B cell (primary cell): ENCODE measurements at regions not wholly inside any gene's neighbourhood (a gene's known extent, or its start where the extent isn't known, plus 50 kb on each side); places are given as distances from the start of the nearest gene placed in this dataset.

Experiments
- ATAC-seq: fragments of 200-7000 bp; cut with Tn5 transposase; one replicate; pipeline ENCODE4 v1.10.0; 2021; ENCODE audit warnings: low read depth, mild to moderate bottlenecking, moderate number of reproducible peaks, moderate library complexity
- CTCF ChIA-PET: fragments of 350-600 bp; sonication (Branson Sonifier 250); formaldehyde crosslinking; loops from one replicate; lab custom pipeline; 2021; ENCODE audit warnings: antibody characterized with exemption, inconsistent platforms; lab: Charles Lee
- POLR2A ChIA-PET: fragments of 350-600 bp; sonication (Branson Sonifier 250); formaldehyde crosslinking; loops from one replicate; lab custom pipeline; 2021; ENCODE audit warnings: antibody characterized with exemption; lab: Charles Lee
- DNase-seq: peaks from one replicate; pipeline ENCODE4 v3.0.0; 2013
- H2AFZ ChIP-seq: 2 replicates; pipeline ENCODE4 v1.6.1; 2012; ENCODE audit warnings: mild to moderate bottlenecking, low read depth, low read length; ENCODE audit not compliant: insufficient read depth, poor library complexity, severe bottlenecking
- H3K27ac ChIP-seq, 2 donors: 1 replicate in 1 of 2; 2 replicates in 1 of 2; pipeline ENCODE4 v1.5.1; 2012 to 2013; ENCODE audit warnings: low read length in 2 of 2, mild to moderate bottlenecking in 2 of 2, moderate library complexity in 1 of 2
- H3K27me3 ChIP-seq, 4 experiments: fragments of 200-600 bp in 1 of 4; sonication (generic) in 1 of 4; replicated peaks in 1 of 4; 1 replicate in 2 of 4; 2 replicates in 2 of 4; pipeline versions ENCODE4 v1.6.1 to v1.7.0; 2013 to 2016; ENCODE audit warnings: low read length in 3 of 4, mild to moderate bottlenecking in 2 of 4, mixed read lengths in 1 of 4, moderate library complexity in 1 of 4; ENCODE audit not compliant: insufficient read depth in 4 of 4, control insufficient read depth in 3 of 4; ENCODE audit errors: control extremely low read depth in 1 of 4
- H3K36me3 ChIP-seq, 2 experiments: replicated peaks in 1 of 2; 1 replicate in 1 of 2; 2 replicates in 1 of 2; pipeline versions ENCODE4 v1.6.1 to v1.7.1; 2013; ENCODE audit warnings: low read length in 1 of 2; ENCODE audit not compliant: insufficient read depth in 2 of 2, control insufficient read depth in 1 of 2; ENCODE audit errors: control extremely low read depth in 1 of 2, extremely low read depth in 1 of 2
- H3K4me1 ChIP-seq, 2 donors: fragments of 200-600 bp in 1 of 2; sonication (generic) in 1 of 2; 1 replicate in 1 of 2; 2 replicates in 1 of 2; pipeline versions ENCODE4 v1.5.1 to v1.6.1; 2013 to 2017; ENCODE audit warnings: low read length in 2 of 2; ENCODE audit not compliant: control insufficient read depth in 2 of 2, insufficient read depth in 2 of 2
- H3K4me2 ChIP-seq: replicated peaks from 2 replicates; pipeline ENCODE3; 2012; ENCODE audit warnings: mild to moderate bottlenecking, low read depth, low read length; ENCODE audit not compliant: poor library complexity, severe bottlenecking
- H3K4me3 ChIP-seq, 5 experiments: fragments of 200-600 bp in 1 of 5; sonication (generic) in 1 of 5; 1 replicate in 3 of 5; 2 replicates in 2 of 5; pipeline versions ENCODE4 v1.5.1 to v1.7.0; 2011 to 2016; ENCODE audit warnings: low read length in 4 of 5, mild to moderate bottlenecking in 4 of 5, low read depth in 2 of 5, control low read depth in 1 of 5, moderate library complexity in 1 of 5; ENCODE audit not compliant: insufficient read depth in 1 of 5; ENCODE audit errors: control extremely low read depth in 1 of 5, extremely low read depth in 1 of 5
- H3K79me2 ChIP-seq: fragments of 200-600 bp; sonication (generic); one replicate; pipeline ENCODE4 v1.6.0; 2016; ENCODE audit warnings: low read length; ENCODE audit not compliant: control insufficient read depth, insufficient read depth
- H3K9ac ChIP-seq: fragments of 200-600 bp; sonication (generic); 2 replicates; pipeline ENCODE4 v1.6.1; 2017; ENCODE audit warnings: mild to moderate bottlenecking, low read length, moderate library complexity
- H3K9me3 ChIP-seq, 3 donors: one replicate each; pipeline versions ENCODE4 v1.6.1 to v1.7.1; 2013; ENCODE audit warnings: low read length in 2 of 3; ENCODE audit not compliant: control insufficient read depth in 2 of 3, insufficient read depth in 1 of 3; ENCODE audit errors: control extremely low read depth in 1 of 3
- H4K20me1 ChIP-seq: 2 replicates; pipeline ENCODE4 v1.6.0; 2012; ENCODE audit warnings: mild to moderate bottlenecking, low read length; ENCODE audit not compliant: insufficient read depth, control insufficient read depth, poor library complexity, severe bottlenecking
- H3K27ac Mint-ChIP-seq: one replicate; pipeline ENCODE4 v1.8.0; 2021; ENCODE audit warnings: mixed read lengths
- H3K27me3 Mint-ChIP-seq: one replicate; pipeline ENCODE4 v1.8.0; 2021; ENCODE audit warnings: mixed read lengths
- H3K4me1 Mint-ChIP-seq: one replicate; pipeline ENCODE4 v1.8.0; 2021; ENCODE audit warnings: mixed read lengths
- H3K4me3 Mint-ChIP-seq: one replicate; pipeline ENCODE4 v1.8.0; 2021; ENCODE audit warnings: mixed read lengths
- H3K9me3 Mint-ChIP-seq: one replicate; pipeline ENCODE4 v1.8.0; 2022; ENCODE audit warnings: mixed read lengths; ENCODE audit not compliant: insufficient read depth
- CTCF ChIP-seq: fragments of 200-600 bp; IDR thresholded peaks from one replicate; pipeline ENCODE4 v1.8.0; 2022; ENCODE audit warnings: antibody characterized with exemption, mild to moderate bottlenecking
- EZH2 ChIP-seq: IDR thresholded peaks from 2 replicates; pipeline ENCODE4 v1.6.1; 2012; ENCODE audit warnings: borderline replicate concordance, low read depth, mild to moderate bottlenecking, moderate library complexity, low read length; ENCODE audit not compliant: insufficient read depth, poor library complexity, severe bottlenecking
- WGBS: methylation state at CpG from one replicate; pipeline ENCODE4 v1.1.5; 2013; ENCODE audit warnings: missing lambda C conversion rate; ENCODE audit not compliant: insufficient coverage; 5-methylcytosine and 5-hydroxymethylcytosine counted together
- intact Hi-C: fragments of 100-400 bp; cut with micrococcal nuclease; formaldehyde crosslinking; loops from one replicate; pipeline ENCODE4 v1.10.0; 2022

- ChIA-PET POLR2A (no interaction called here), CTCF (no interaction called here)
- Mint-ChIP-seq H3K4me3 (no peak overlapping the region), H3K27me3 (no peaks in the 10 kb centered on the region), H3K27ac (no peak overlapping the region), H3K4me1 (peaks cover 2% of the 10 kb centered on the region), H3K9me3 (no peaks in the 10 kb centered on the region)
- H3K4me1 ChIP-seq: no peaks in the 10 kb centered on the region
- H3K9me3 ChIP-seq: no peaks in the 10 kb centered on the region
- H3K27ac ChIP-seq: no peak overlapping the region
- WGBS: 80% methylated on average over 1 of the region's 1 CpG
- H3K27me3 ChIP-seq: no peaks in the 10 kb centered on the region
- no peak overlapping the region for H2AFZ ChIP-seq
- H3K9ac ChIP-seq: no peak overlapping the region
- DNase-seq (no peak), ATAC-seq (no peak)
- H3K4me2 ChIP-seq: no peak overlapping the region
- no peaks in the 10 kb centered on the region for H3K36me3 ChIP-seq
- intact Hi-C loops: no loop called here
- H4K20me1 ChIP-seq: no peaks in the 10 kb centered on the region
- H3K79me2 ChIP-seq: no peaks in the 10 kb centered on the region
- no peak overlapping the region for H3K4me3 ChIP-seq
- TF ChIP-seq CTCF (no peak), EZH2 (no peak)
These were observed 394.5 kb upstream of the CFAP20DC start for GRCh38 chr3:59444294-59444671.

- Mint-ChIP-seq H3K4me1 (peaks cover 2% of the 10 kb centered on the region), H3K27ac (no peak overlapping the region), H3K27me3 (no peaks in the 10 kb centered on the region), H3K4me3 (no peak overlapping the region), H3K9me3 (no peaks in the 10 kb centered on the region)
- no peak overlapping the region for H2AFZ ChIP-seq
- DNase-seq (no peak), ATAC-seq (no peak)
- H3K36me3 ChIP-seq: no peaks in the 10 kb centered on the region
- CTCF ChIA-PET: no interaction called here
- no peaks in the 10 kb centered on the region for H4K20me1 ChIP-seq
- TF ChIP-seq EZH2: no peak
- TF ChIP-seq CTCF: no peak
- no peak overlapping the region for H3K9ac ChIP-seq
- H3K27me3 ChIP-seq: no peaks in the 10 kb centered on the region
- H3K4me2 ChIP-seq: no peak overlapping the region
- H3K79me2 ChIP-seq: no peaks in the 10 kb centered on the region
- H3K9me3 ChIP-seq: no peaks in the 10 kb centered on the region
- no peak overlapping the region for H3K4me3 ChIP-seq
- 84% methylated on average over 4 of the region's 6 CpGs for WGBS
- POLR2A ChIA-PET: no interaction called here
- intact Hi-C loops: no loop called here
- H3K27ac ChIP-seq: no peak overlapping the region
- no peaks in the 10 kb centered on the region for H3K4me1 ChIP-seq
These were observed 393.9 kb upstream of the CFAP20DC start for GRCh38 chr3:59443618-59444293.
